HG03103 (cell line): ENCODE measurements at regions not wholly inside any gene's neighbourhood (a gene's known extent, or its start where the extent isn't known, plus 50 kb on each side); places are given as distances from the start of the nearest gene placed in this dataset.

Source experiments
- ATAC-seq: cut with Tn5 transposase; IDR thresholded peaks from one replicate; pipeline ENCODE4 v1.9.1; 2021; ENCODE audit warnings: low read depth; ENCODE audit not compliant: unreplicated experiment

- ATAC-seq, result no peak
These were observed 712.7 kb downstream of the UQCRFS1 start for GRCh38 chr19:28500296-28500695.

- no peak for ATAC-seq
These were observed 714.5 kb downstream of the UQCRFS1 start for GRCh38 chr19:28498404-28498976.

DNA sequence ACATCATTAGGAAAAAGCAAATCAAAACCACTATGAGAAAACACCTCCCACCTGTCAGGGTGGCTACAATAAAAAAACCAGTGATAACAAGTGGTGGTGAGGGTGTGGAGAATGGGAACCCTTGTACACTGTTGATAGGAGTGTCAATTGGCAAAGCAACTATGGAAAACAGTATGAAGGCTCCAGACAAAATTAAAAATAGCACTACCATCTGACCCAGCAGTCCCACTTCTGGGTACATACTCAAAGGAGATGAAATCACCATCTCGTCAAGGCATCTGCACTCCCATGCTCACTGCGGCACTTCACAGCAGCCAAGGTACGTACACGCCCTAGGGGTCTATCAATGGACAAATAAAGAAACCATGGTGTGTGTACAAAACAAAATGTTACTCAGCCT, 715.1 kb downstream of the UQCRFS1 start:
- ATAC-seq, result no peak

DNA sequence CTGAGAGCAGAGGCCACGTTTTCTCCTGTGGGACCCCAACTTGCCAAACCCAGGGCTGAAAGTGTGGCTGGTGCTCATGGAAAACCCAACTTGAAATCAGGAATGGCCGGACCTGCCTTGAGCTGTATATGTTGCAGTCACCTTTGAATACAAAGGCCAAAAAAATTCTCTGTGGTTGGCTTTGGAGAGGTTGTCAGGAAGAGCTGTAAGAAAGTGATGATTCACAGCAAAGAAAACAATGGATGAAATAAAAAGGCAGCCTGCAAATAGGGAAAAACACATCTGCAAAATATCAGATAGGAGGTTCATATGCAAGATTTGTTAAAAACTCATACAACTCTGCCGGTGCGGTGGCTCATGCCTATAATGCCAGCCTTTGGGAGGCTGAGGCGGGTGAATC, 715.8 kb downstream of the UQCRFS1 start:
- no peak for ATAC-seq

GRCh38 chr19:28495046-28495445, 717.9 kb downstream of the UQCRFS1 start:
- no peak for ATAC-seq

GRCh38 chr19:28494461-28494860, 718.5 kb downstream of the UQCRFS1 start:
- ATAC-seq, result no peak

GRCh38 chr19:28493884-28494283, 719.1 kb downstream of the UQCRFS1 start:
- no peak for ATAC-seq

- ATAC-seq, result no peak
These were observed 720.3 kb downstream of the UQCRFS1 start for GRCh38 chr19:28492621-28493020.

- ATAC-seq, result no peak
These were observed 720.8 kb downstream of the UQCRFS1 start for GRCh38 chr19:28492201-28492600.

- ATAC-seq, result no peak
These were observed 723.2 kb downstream of the UQCRFS1 start for GRCh38 chr19:28489776-28490175.

GRCh38 chr19:28489126-28489660, 723.8 kb downstream of the UQCRFS1 start:
- ATAC-seq, result no peak

- ATAC-seq, result no peak
These were observed 725.0 kb downstream of the UQCRFS1 start for GRCh38 chr19:28487999-28488398.

GRCh38 chr19:28486926-28487325, 726.0 kb downstream of the UQCRFS1 start:
- no peak for ATAC-seq

DNA sequence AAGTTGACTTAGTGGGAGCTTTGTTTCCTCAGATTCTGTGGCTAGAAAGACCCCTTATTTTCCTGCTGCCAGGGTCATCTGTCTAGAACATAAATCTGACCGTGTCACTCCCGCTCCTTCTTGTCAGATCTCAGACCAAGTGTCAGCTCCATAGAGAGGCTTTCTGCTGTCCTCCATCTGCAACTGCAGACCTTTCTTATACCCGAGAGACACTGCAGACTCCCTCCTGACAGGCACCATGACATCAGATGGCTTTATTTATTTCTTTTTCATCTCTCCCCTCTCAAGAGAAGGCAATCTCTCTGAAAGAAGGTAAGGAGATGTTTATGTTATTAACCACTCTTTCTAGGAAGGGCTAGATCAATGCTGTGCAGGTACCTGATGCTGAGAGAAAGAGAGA, 726.5 kb downstream of the UQCRFS1 start:
- ATAC-seq, result no peak

DNA sequence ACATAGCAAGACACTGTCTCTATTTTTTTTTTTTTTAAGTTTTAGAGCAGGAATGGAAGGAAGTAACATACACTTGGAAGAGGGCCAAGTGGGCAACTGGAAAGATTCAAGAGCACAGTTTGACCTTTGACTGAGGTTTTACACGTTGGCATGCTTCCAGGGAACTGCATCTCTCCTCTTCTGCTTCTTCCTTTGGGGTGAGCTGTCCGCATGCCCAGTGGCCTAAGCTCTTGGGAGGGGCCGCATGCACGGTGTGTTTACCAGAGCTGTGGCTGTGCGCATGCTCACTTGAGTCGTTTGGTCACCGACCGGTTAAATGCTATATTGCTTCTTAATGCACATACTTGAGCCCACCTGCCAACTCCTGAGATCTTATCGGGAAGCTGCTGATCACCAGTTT, 727.7 kb downstream of the UQCRFS1 start:
- no peak for ATAC-seq

DNA sequence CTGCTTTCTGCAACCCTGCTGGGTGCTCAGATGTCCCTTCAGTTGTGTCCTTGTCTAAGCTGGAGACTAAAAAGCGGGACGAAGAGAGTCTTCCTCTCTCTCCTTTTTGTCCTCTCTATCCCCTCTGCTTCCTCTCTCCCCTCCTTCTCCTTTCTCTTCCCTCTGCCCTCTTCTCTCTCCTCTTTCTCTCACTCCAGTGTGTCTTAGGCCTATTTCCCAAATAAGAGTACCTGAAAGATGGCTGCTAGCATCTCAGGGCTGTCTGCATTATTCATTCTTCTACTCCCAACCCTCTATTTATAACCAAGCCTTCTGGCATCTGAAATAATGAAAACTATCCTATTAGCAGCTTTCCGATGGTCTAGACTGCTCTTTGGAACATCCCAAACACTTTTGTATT, 729.8 kb downstream of the UQCRFS1 start:
- no peak for ATAC-seq

DNA sequence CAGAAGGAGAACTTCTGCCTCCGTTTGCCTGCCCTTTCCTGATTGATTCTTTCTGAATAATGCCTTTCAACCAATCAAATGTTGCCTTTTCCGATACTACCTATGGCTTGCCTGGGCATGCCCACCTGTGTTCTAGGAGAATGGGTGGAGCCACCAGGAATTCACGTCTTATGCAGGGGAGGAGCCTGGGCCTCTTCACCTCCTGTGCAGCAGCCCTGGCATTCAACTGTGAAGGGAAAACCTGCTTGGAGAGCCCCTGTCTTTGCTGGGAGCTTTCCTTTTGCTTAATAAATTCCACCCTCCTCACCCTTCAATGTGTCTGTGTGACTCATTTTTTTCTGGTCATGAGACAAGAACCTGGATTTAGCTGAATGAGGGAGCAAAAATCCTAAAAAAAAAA, 730.7 kb downstream of the UQCRFS1 start:
- ATAC-seq, result no peak

DNA sequence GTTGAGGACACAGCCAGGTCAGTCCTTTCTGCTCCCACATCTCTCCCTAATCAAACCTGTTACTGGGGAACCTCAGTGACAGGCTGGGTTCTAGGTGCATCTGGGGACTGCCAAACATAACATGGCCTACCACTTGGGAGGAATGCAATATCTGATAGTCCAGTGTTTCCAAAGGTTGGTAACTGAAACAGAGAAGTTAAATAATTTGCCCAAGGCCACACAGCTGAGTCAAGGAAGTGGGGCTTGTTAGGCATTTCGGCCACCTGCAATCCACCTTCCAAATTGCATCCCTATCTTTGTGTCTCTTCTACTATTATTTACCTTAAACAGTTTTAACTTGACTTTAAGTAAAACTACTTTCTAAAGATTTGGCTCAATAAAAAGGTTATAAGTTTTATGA, 731.3 kb downstream of the UQCRFS1 start:
- ATAC-seq, result no peak

DNA sequence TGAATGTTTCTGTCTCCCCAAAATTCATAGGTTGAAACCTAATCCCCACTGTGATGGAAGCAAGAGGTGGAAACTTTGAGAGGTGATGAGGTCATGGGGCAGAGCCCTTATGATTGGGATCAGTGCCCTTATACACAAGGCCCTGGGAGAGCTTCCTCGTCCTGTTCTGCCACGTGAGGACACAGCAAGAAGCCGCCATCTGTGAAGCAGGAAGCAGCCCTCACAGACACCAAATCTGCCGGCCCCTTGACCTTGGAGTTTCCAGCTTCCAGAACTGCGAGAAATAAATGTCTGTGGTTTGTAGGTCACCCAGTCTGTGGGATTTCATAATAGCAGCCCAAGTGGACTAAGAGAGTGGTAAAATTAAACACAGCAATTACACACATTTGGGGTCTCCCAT, 737.4 kb downstream of the UQCRFS1 start:
- no peak for ATAC-seq

DNA sequence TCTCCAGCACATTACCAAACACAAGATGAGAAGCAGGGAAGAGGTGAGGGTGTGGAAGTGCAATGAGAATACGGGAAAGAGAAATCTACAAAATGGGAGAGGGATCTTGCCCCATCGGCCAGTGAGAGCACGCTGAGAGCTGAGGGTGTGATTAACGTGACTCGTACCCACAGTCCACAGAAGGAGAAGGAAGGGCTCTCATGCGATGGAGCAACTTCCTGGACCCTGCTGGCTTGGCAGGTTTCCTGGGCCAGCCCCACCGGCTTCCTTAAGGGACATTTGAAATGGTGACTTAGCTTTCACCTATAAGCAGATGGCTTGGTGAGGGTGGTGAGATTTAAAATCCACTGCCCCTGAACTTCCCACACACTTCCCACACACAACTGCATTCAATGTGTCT, 740.1 kb downstream of the UQCRFS1 start:
- ATAC-seq, result no peak

DNA sequence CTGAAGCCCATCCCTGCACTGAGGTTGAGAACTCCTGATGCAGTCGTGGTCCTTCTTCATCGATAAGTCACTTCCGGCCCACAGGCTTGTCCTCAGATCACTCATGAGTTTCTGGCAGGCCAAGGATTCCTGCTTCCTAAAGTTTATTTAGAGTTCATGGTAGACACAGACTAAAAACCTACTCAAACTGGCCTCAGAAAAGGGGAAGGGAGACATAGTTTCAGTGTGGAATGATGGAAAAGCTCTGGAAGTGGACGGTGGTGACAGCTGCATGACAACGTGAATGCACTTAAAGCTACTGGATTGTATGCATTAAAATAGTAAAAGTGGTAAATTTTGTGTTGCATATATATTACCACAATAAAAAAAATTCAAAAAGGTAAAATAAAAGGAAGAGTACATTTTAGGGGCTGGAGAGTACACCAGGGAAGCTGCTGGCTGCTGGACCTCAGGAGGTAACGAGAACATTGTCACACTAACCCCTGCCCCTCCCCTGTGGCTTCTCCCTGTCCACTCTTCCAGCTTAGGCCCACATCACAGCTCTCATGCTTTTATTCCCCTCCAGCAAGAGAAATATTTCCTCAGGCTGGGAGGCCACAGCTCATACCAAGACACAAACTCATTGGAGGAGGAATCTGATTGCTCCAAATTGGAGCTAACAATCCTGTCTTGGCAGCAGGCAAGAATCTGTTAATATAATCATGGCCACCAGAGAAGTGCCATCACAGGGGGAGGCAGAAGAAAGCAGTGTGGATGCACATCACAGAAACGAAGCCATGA, 741.0 kb downstream of the UQCRFS1 start:
- ATAC-seq, result no peak

DNA sequence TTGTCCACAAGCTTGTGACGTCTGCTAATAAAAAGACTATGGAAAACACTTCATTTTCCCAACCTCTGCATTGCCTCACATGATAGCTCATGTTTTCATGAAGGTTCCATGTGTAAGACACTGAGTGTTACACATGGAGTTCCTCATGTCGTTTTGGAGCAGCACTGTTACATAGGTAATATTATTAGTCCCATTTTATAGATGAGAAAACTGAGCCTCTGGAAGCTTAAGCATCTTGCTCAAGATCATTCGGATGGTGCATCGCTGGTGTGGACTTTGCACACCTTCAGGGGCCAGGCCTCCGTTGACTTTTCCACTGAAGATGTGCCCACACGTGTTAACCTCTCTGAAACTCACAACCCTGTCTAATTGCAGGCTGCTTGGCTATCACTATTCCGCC, 743.4 kb downstream of the UQCRFS1 start:
- no peak for ATAC-seq
